Kidney (tissue), 13 donors: ENCODE measurements at regions not wholly inside any gene's neighbourhood (a gene's known extent, or its start where the extent isn't known, plus 50 kb on each side); places are given as distances from the start of the nearest gene placed in this dataset.

Source experiments
- DNase-seq, 5 donors: peaks; one replicate each; pipeline ENCODE4 v3.0.0-alpha.2; 2013 to 2020
- FAIRE-seq: peaks from 2 replicates; lab custom pipeline; 2012; peaks lifted over from hg19 to GRCh38; lab: Jason Lieb, UNC
- H3K27ac ChIP-seq, 2 donors: one replicate each; pipeline ENCODE4 v1.7.0; 2013; ENCODE audit warnings: low read depth in 2 of 2, low read length in 2 of 2, inconsistent platforms in 1 of 2
- H3K27me3 ChIP-seq: one replicate; pipeline ENCODE4 v1.7.1; 2013; ENCODE audit warnings: low read length, inconsistent platforms; ENCODE audit not compliant: control insufficient read depth, insufficient read depth
- H3K36me3 ChIP-seq, 3 donors: one replicate each; pipeline versions ENCODE4 v1.7.0 to v1.7.1; 2013; ENCODE audit warnings: low read length in 3 of 3, control low read depth in 1 of 3, inconsistent platforms in 1 of 3; ENCODE audit not compliant: insufficient read depth in 3 of 3, control insufficient read depth in 2 of 3
- H3K4me1 ChIP-seq, 3 donors: one replicate each; pipeline versions ENCODE4 v1.7.0 to v1.7.1; 2013; ENCODE audit warnings: low read length in 3 of 3, inconsistent platforms in 1 of 3, low read depth in 1 of 3; ENCODE audit not compliant: control insufficient read depth in 2 of 3, insufficient read depth in 2 of 3
- H3K4me3 ChIP-seq, 3 donors: one replicate each; pipeline versions ENCODE4 v1.7.0 to v1.8.1; 2013; ENCODE audit warnings: low read length in 3 of 3, control low read depth in 1 of 3, inconsistent platforms in 1 of 3
- H3K9ac ChIP-seq, 3 donors: one replicate each; pipeline versions ENCODE4 v1.7.0 to v1.7.1; 2013; ENCODE audit warnings: low read length in 3 of 3, control low read depth in 1 of 3, inconsistent platforms in 1 of 3
- H3K9me3 ChIP-seq, 3 donors: one replicate each; pipeline versions ENCODE4 v1.7.0 to v1.7.1; 2013; ENCODE audit warnings: low read length in 3 of 3, control low read depth in 1 of 3, inconsistent platforms in 1 of 3; ENCODE audit not compliant: control insufficient read depth in 2 of 3, insufficient read depth in 1 of 3
- CTCF ChIP-seq: IDR thresholded peaks from 3 replicates; pipeline ENCODE4 v1.5.1; 2012; ENCODE audit warnings: mild to moderate bottlenecking, moderate library complexity, borderline replicate concordance; ENCODE audit not compliant: insufficient read depth; ENCODE audit errors: extremely low read depth
- intact Hi-C: fragments of 100-400 bp; cut with DNase I; formaldehyde crosslinking; loops from one replicate; pipeline ENCODE4 v1.11.1; 2022
- donor health status: control.
- donor health status: control.
- donor health status: control.
- donor health status: control.
- donor health status: control.
- donor health status: DM: yes; HTN: yes; CAD: no.
- donor health status: Normal renal cell carcinoma (clear cell type).

- Histone ChIP-seq H3K4me1 (no peaks in the 10 kb centered on the region), H3K9ac (no peak overlapping the region), H3K27ac (no peak overlapping the region), H3K36me3 (no peaks in the 10 kb centered on the region), H3K4me3 (no peak overlapping the region), H3K27me3 (no peaks in the 10 kb centered on the region), H3K9me3 (no peaks in the 10 kb centered on the region)
- DNase-seq (no peak), FAIRE-seq (no peak)
- no peak for TF ChIP-seq CTCF
- intact Hi-C loops = no loop called here
Measured at GRCh38 chr21:18148401-18148800, 96.2 kb upstream of the CHODL start.

- Histone ChIP-seq H3K4me1 (no peaks in the 10 kb centered on the region), H3K9ac (no peak overlapping the region), H3K27ac (no peak overlapping the region), H3K27me3 (no peaks in the 10 kb centered on the region), H3K36me3 (no peaks in the 10 kb centered on the region), H3K4me3 (no peak overlapping the region), H3K9me3 (no peaks in the 10 kb centered on the region)
- intact Hi-C loops = no loop called here
- TF ChIP-seq CTCF = no peak
- FAIRE-seq = no peak
- DNase-seq = peak in 3 of 5 donors; percentile 55 to 77 (median 72)
Measured at GRCh38 chr21:18147678-18148077, 97.0 kb upstream of the CHODL start.

GRCh38 chr21:18146820-18147219 is 97.8 kb upstream of the CHODL start:
- Histone ChIP-seq H3K9ac (no peak overlapping the region), H3K9me3 (no peaks in the 10 kb centered on the region), H3K36me3 (no peaks in the 10 kb centered on the region), H3K4me1 (no peaks in the 10 kb centered on the region), H3K4me3 (no peak overlapping the region), H3K27ac (no peak overlapping the region), H3K27me3 (no peaks in the 10 kb centered on the region)
- FAIRE-seq (no peak), DNase-seq (no peak)
- intact Hi-C loops = no loop called here
- TF ChIP-seq CTCF = no peak

- Histone ChIP-seq H3K4me1 (no peaks in the 10 kb centered on the region), H3K27me3 (no peaks in the 10 kb centered on the region), H3K9me3 (no peaks in the 10 kb centered on the region), H3K4me3 (no peak overlapping the region), H3K36me3 (no peaks in the 10 kb centered on the region), H3K27ac (no peak overlapping the region), H3K9ac (no peak overlapping the region)
- FAIRE-seq (no peak), DNase-seq (no peak)
- TF ChIP-seq CTCF = no peak
- intact Hi-C loops = no loop called here
Measured at GRCh38 chr21:18144339-18144738, 100.3 kb upstream of the CHODL start.
